ENCODE measurements at regions not wholly inside any gene's neighbourhood (a gene's known extent, or its start where the extent isn't known, plus 50 kb on each side); places are given as distances from the start of the nearest gene placed in this dataset.

DNA sequence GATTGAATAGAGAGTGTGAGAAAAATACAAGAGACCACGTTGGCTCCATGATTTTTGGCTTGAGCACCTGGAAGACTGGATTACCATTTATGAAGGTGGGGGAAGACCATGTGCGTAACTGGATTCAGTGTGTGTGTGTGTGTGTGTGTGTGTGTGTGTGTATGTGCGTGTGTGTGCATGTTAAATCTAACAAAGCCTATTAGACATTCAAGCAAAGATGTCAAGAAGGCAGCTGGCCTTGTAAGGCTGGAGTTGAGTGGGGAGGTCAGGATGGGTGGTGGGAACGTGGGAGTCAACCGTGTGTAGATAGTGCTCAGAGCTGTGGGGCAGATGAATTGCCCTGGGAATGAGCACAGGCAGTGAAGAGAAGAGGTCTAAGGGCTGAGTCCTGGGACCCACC is 293.8 kb upstream of the POU3F1 start:
- H3K79me2 ChIP-seq (ENCODE audit: control insufficient read depth, insufficient read depth, low read length, unreplicated experiment) = no peaks in the 10 kb centered on the region
- no peaks in the 10 kb centered on the region for H3K4me1 ChIP-seq (ENCODE audit: control insufficient read depth, insufficient read depth, low read length, unreplicated experiment)
- no peaks in the 10 kb centered on the region for H3K27me3 ChIP-seq (ENCODE audit: insufficient read depth, low read length)
- no peaks in the 10 kb centered on the region for H3K36me3 ChIP-seq (ENCODE audit: insufficient read depth, low read length)
- H3K4me3 ChIP-seq (ENCODE audit: low read depth, low read length) = no peak overlapping the region
- H2AFZ ChIP-seq (ENCODE audit: low read length, unreplicated experiment) = no peak overlapping the region
- no peak overlapping the region for H3K27ac ChIP-seq (ENCODE audit: low read depth, low read length)

GRCh38 chr1:38337711-38338110 is 291.1 kb upstream of the POU3F1 start:
- Histone ChIP-seq H3K4me1 (ENCODE audit: control insufficient read depth, insufficient read depth, low read length, unreplicated experiment) (no peaks in the 10 kb centered on the region), H3K27ac (ENCODE audit: low read depth, low read length) (no peak overlapping the region), H3K27me3 (ENCODE audit: insufficient read depth, low read length) (no peaks in the 10 kb centered on the region)

GRCh38 chr1:38336961-38337360 is 290.4 kb upstream of the POU3F1 start:
- Histone ChIP-seq H3K4me3 (ENCODE audit: low read depth, low read length) (no peak overlapping the region), H3K79me2 (ENCODE audit: control insufficient read depth, insufficient read depth, low read length, unreplicated experiment) (no peaks in the 10 kb centered on the region), H3K27ac (ENCODE audit: low read depth, low read length) (no peak overlapping the region), H3K27me3 (ENCODE audit: insufficient read depth, low read length) (no peaks in the 10 kb centered on the region), H3K4me1 (ENCODE audit: control insufficient read depth, insufficient read depth, low read length, unreplicated experiment) (no peaks in the 10 kb centered on the region), H3K36me3 (ENCODE audit: insufficient read depth, low read length) (no peaks in the 10 kb centered on the region), H2AFZ (ENCODE audit: low read length, unreplicated experiment) (no peak overlapping the region)

More at GRCh38 chr1:38337711-38338110, 291.1 kb upstream of the POU3F1 start:
- no peak overlapping the region for H3K4me3 ChIP-seq (ENCODE audit: low read depth, low read length)
- H3K36me3 ChIP-seq (ENCODE audit: insufficient read depth, low read length) = no peaks in the 10 kb centered on the region
- H2AFZ ChIP-seq (ENCODE audit: low read length, unreplicated experiment) = no peak overlapping the region
- H3K79me2 ChIP-seq (ENCODE audit: control insufficient read depth, insufficient read depth, low read length, unreplicated experiment) = no peaks in the 10 kb centered on the region

DNA sequence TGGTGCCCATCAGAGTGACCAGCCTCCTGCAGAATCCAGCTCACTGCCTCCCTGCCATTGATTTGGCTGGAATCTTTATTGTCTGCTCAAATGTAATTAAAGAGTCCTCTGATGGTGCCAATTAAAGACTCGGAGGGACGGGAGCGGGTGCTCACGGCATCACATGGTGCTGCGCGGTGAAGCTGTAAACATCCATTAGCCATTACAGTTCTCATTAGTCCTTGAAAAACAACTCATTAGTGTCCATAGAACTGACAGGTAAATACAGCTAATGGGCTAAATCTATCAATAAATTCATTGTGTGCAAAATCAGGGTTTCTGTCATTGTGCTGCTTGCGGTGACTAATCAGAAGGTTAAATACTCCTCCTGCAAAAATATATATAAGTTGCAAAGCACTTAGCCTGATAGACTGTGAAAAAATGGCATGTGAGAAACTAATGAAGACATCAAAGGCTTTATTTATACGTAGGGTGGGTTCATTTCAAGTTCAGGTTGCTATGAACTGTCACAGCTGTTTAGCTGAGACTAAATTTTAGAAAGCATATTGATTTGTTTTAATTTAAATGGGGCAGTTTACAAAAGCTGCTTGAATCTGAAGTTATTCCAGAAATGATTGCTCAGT is 289.8 kb upstream of the POU3F1 start:
- H3K27me3 ChIP-seq (ENCODE audit: insufficient read depth, low read length) = no peaks in the 10 kb centered on the region
- no peak overlapping the region for H3K4me3 ChIP-seq (ENCODE audit: low read depth, low read length)
- no peaks in the 10 kb centered on the region for H3K36me3 ChIP-seq (ENCODE audit: insufficient read depth, low read length)
- H3K4me1 ChIP-seq (ENCODE audit: control insufficient read depth, insufficient read depth, low read length, unreplicated experiment) = no peaks in the 10 kb centered on the region
- H2AFZ ChIP-seq (ENCODE audit: low read length, unreplicated experiment) = no peak overlapping the region
- no peak overlapping the region for H3K27ac ChIP-seq (ENCODE audit: low read depth, low read length)
- no peaks in the 10 kb centered on the region for H3K79me2 ChIP-seq (ENCODE audit: control insufficient read depth, insufficient read depth, low read length, unreplicated experiment)

DNA sequence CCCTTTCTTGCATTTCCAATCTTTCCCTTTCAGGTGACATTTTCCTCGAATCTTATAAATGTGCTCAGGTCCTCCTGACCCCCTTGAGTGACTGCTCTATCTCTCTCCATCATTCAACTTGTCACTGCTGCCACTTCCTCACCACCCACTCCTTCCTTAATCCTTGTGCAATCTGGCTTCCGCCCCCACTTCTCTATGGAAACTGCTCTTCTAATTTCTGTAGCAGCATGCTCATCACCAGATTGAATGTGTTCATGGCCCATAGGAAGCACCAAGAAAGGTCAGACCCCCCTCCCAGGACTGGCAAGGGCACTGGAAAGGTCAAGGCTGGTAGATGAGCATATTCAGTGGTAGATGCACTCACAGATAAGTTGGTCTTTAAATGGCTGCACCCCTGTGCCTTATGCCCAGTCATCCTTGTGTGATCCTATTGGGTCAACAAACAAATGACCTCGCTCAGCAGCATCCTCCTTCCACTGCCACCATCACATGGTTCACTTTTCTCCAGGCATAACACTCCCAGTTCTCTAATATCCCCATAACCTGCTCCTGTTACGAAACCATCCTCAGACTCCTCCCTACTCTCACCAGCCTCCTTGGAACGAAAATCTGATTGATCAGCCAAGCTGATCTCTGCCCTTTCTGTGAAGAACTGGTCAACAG is 288.5 kb upstream of the POU3F1 start:
- Histone ChIP-seq H3K27ac (ENCODE audit: low read depth, low read length) (no peak overlapping the region), H3K27me3 (ENCODE audit: insufficient read depth, low read length) (no peaks in the 10 kb centered on the region), H3K4me1 (ENCODE audit: control insufficient read depth, insufficient read depth, low read length, unreplicated experiment) (no peaks in the 10 kb centered on the region), H3K4me3 (ENCODE audit: low read depth, low read length) (no peak overlapping the region), H3K79me2 (ENCODE audit: control insufficient read depth, insufficient read depth, low read length, unreplicated experiment) (no peaks in the 10 kb centered on the region), H3K36me3 (ENCODE audit: insufficient read depth, low read length) (no peaks in the 10 kb centered on the region), H2AFZ (ENCODE audit: low read length, unreplicated experiment) (no peak overlapping the region)

GRCh38 chr1:38332649-38333310 is 286.2 kb upstream of the POU3F1 start:
- Histone ChIP-seq H3K4me1 (ENCODE audit: control insufficient read depth, insufficient read depth, low read length, unreplicated experiment) (no peaks in the 10 kb centered on the region), H3K27me3 (ENCODE audit: insufficient read depth, low read length) (no peaks in the 10 kb centered on the region), H3K4me3 (ENCODE audit: low read depth, low read length) (no peak overlapping the region), H3K36me3 (ENCODE audit: insufficient read depth, low read length) (no peaks in the 10 kb centered on the region), H2AFZ (ENCODE audit: low read length, unreplicated experiment) (no peak overlapping the region), H3K27ac (ENCODE audit: low read depth, low read length) (no peak overlapping the region), H3K79me2 (ENCODE audit: control insufficient read depth, insufficient read depth, low read length, unreplicated experiment) (no peaks in the 10 kb centered on the region)

- Histone ChIP-seq H3K27me3 (ENCODE audit: insufficient read depth, low read length) (no peaks in the 10 kb centered on the region), H3K4me3 (ENCODE audit: low read depth, low read length) (no peak overlapping the region), H3K27ac (ENCODE audit: low read depth, low read length) (no peak overlapping the region), H3K79me2 (ENCODE audit: control insufficient read depth, insufficient read depth, low read length, unreplicated experiment) (no peaks in the 10 kb centered on the region), H3K36me3 (ENCODE audit: insufficient read depth, low read length) (no peaks in the 10 kb centered on the region), H3K4me1 (ENCODE audit: control insufficient read depth, insufficient read depth, low read length, unreplicated experiment) (no peaks in the 10 kb centered on the region), H2AFZ (ENCODE audit: low read length, unreplicated experiment) (no peak overlapping the region)
These were observed 285.1 kb upstream of the POU3F1 start for GRCh38 chr1:38331496-38332210.

DNA sequence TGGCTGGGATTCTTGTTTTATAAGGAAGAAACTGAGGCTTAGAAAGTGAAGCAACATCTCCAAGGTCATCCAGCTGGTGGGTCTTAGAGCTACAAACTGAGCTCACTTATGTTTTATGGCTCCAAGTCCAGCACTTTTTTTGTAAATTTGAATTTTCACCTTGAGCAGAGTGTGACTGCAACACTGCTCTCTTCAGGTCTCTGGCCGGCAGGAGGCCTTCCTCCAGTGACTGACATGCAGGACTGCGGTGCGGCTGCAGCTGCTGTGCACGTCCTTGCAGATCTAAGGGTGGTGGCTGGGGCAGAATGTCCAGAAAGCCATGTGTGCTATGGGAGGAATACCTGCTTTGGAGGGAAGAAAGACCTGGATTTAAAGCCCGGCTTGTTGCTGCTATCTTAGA is 284.2 kb upstream of the POU3F1 start:
- Histone ChIP-seq H3K27me3 (ENCODE audit: insufficient read depth, low read length) (no peaks in the 10 kb centered on the region), H3K79me2 (ENCODE audit: control insufficient read depth, insufficient read depth, low read length, unreplicated experiment) (no peaks in the 10 kb centered on the region), H3K36me3 (ENCODE audit: insufficient read depth, low read length) (no peaks in the 10 kb centered on the region), H2AFZ (ENCODE audit: low read length, unreplicated experiment) (no peak overlapping the region), H3K4me3 (ENCODE audit: low read depth, low read length) (no peak overlapping the region), H3K4me1 (ENCODE audit: control insufficient read depth, insufficient read depth, low read length, unreplicated experiment) (no peaks in the 10 kb centered on the region), H3K27ac (ENCODE audit: low read depth, low read length) (no peak overlapping the region)

- no peaks in the 10 kb centered on the region for H3K36me3 ChIP-seq (ENCODE audit: insufficient read depth, low read length)
- H3K79me2 ChIP-seq (ENCODE audit: control insufficient read depth, insufficient read depth, low read length, unreplicated experiment) = no peaks in the 10 kb centered on the region
- H3K27ac ChIP-seq (ENCODE audit: low read depth, low read length) = no peak overlapping the region
- H2AFZ ChIP-seq (ENCODE audit: low read length, unreplicated experiment) = no peak overlapping the region
- H3K4me3 ChIP-seq (ENCODE audit: low read depth, low read length) = no peak overlapping the region
- no peaks in the 10 kb centered on the region for H3K4me1 ChIP-seq (ENCODE audit: control insufficient read depth, insufficient read depth, low read length, unreplicated experiment)
- H3K27me3 ChIP-seq (ENCODE audit: insufficient read depth, low read length) = no peaks in the 10 kb centered on the region
These were observed 283.1 kb upstream of the POU3F1 start for GRCh38 chr1:38329644-38330043.

DNA sequence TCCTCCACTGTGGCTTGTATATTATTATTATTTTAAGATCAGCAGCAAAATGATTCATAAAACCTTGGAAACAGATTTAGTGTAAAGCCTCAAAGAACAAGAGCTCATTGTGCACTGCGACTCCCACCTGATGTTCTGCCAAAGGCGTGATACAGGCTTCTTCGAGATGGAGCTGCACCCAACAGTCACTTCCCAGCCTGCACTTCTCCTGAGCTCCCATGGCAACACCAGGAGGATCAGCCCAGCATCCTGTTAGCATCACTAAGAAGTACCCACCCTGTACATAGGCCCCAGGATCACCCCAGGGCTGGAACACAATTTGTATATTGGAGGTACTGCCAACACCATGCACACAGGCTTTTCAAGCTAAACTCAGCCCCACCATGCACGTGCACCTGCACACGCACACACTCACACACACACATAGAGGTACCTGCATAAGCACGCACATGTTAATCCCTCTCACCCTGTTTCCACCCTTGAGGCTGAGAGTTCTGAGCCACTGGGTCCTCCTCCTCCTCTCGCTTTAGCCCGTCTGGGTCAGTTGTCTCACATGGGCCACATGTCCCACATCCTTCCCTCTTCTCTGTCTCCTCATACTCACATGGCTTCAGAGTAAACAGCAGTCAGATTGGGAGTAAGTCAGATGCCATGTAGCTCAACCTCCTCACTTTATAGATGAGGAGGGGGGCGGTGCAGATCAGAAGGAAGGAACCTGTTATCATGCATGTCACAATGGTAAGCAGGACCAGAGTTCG is 281.9 kb upstream of the POU3F1 start:
- H3K4me3 ChIP-seq (ENCODE audit: low read depth, low read length) = no peak overlapping the region
- H3K79me2 ChIP-seq (ENCODE audit: control insufficient read depth, insufficient read depth, low read length, unreplicated experiment) = no peaks in the 10 kb centered on the region
- no peak overlapping the region for H3K27ac ChIP-seq (ENCODE audit: low read depth, low read length)
- no peak overlapping the region for H2AFZ ChIP-seq (ENCODE audit: low read length, unreplicated experiment)
- no peaks in the 10 kb centered on the region for H3K36me3 ChIP-seq (ENCODE audit: insufficient read depth, low read length)
- H3K27me3 ChIP-seq (ENCODE audit: insufficient read depth, low read length) = no peaks in the 10 kb centered on the region
- no peaks in the 10 kb centered on the region for H3K4me1 ChIP-seq (ENCODE audit: control insufficient read depth, insufficient read depth, low read length, unreplicated experiment)
